H1 (cell line): ENCODE measurements at regions not wholly inside any gene's neighbourhood (a gene's known extent, or its start where the extent isn't known, plus 50 kb on each side); places are given as distances from the start of the nearest gene placed in this dataset.

Source experiments
- CTCF ChIA-PET: fragments of 300-600 bp; sonication (Branson Sonifier 250); formaldehyde crosslinking; loops from one replicate; lab custom pipeline; 2021; ENCODE audit not compliant: partially characterized antibody; lab: Charles Lee
- POLR2A ChIA-PET: fragments of 300-600 bp; sonication (Branson Sonifier 250); formaldehyde crosslinking; loops from one replicate; lab custom pipeline; 2021; ENCODE audit warnings: inconsistent platforms; ENCODE audit not compliant: partially characterized antibody; lab: Charles Lee
- DNase-seq, 2 experiments: peaks; one replicate each; pipeline versions ENCODE4 v3.0.0 to v3.0.0-alpha.2; 2010 to 2022; ENCODE audit warnings: low spot score in 2 of 2, low read depth in 1 of 2, mixed read lengths in 1 of 2
- FAIRE-seq: peaks from 2 replicates; lab custom pipeline; 2011; peaks lifted over from hg19 to GRCh38; lab: Jason Lieb, UNC
- H2AFZ ChIP-seq: 2 replicates; pipeline ENCODE4 v1.8.1; 2012; ENCODE audit warnings: low read length, inconsistent platforms
- H2AK5ac ChIP-seq: 2 replicates; pipeline ENCODE4 v1.6.1; 2013; ENCODE audit warnings: low read depth, low read length
- H2BK120ac ChIP-seq: replicated peaks from 2 replicates; pipeline ENCODE3; 2013; ENCODE audit warnings: low read depth, low read length, inconsistent platforms
- H2BK12ac ChIP-seq: 2 replicates; pipeline ENCODE4 v1.6.1; 2013; ENCODE audit warnings: low read depth, low read length
- H2BK15ac ChIP-seq: 2 replicates; pipeline ENCODE4 v1.6.1; 2013; ENCODE audit warnings: low read length
- H2BK20ac ChIP-seq: 2 replicates; pipeline ENCODE4 v1.6.1; 2013; ENCODE audit warnings: low read length
- H2BK5ac ChIP-seq: 2 replicates; pipeline ENCODE4 v1.6.1; 2013; ENCODE audit warnings: low read depth, low read length
- H3K14ac ChIP-seq: 2 replicates; pipeline ENCODE4 v1.6.1; 2013; ENCODE audit warnings: inconsistent platforms; ENCODE audit not compliant: insufficient read length
- H3K18ac ChIP-seq: 2 replicates; pipeline ENCODE4 v1.6.1; 2013; ENCODE audit warnings: low read length; ENCODE audit errors: extremely low read depth
- H3K23ac ChIP-seq: 2 replicates; pipeline ENCODE4 v1.6.1; 2013; ENCODE audit warnings: inconsistent platforms; ENCODE audit not compliant: insufficient read length
- H3K23me2 ChIP-seq: 2 replicates; pipeline ENCODE4 v1.6.1; 2013; ENCODE audit warnings: low read depth, low read length
- H3K27ac ChIP-seq: 2 replicates; pipeline ENCODE4 v1.6.1; 2011; ENCODE audit warnings: low read depth, low read length, inconsistent platforms
- H3K27me3 ChIP-seq, 4 experiments: replicated peaks in 1 of 4; 1 replicate in 1 of 4; 2 replicates in 3 of 4; pipeline versions ENCODE4 v1.6.1 to v1.8.1; 2011 to 2013; ENCODE audit warnings: low read length in 3 of 4, mild to moderate bottlenecking in 3 of 4, inconsistent platforms in 2 of 4, mixed read lengths in 2 of 4, moderate library complexity in 1 of 4; ENCODE audit not compliant: control insufficient read depth in 3 of 4, insufficient read depth in 3 of 4; ENCODE audit errors: extremely low read depth in 1 of 4
- H3K36me3 ChIP-seq, 4 experiments: 2 replicates each; pipeline versions ENCODE4 v1.6.1 to v1.8.1; 2011 to 2013; ENCODE audit warnings: mild to moderate bottlenecking in 4 of 4, low read length in 3 of 4, moderate library complexity in 2 of 4, control low read depth in 1 of 4, inconsistent platforms in 1 of 4; ENCODE audit not compliant: insufficient read depth in 4 of 4, control insufficient read depth in 2 of 4
- H3K4ac ChIP-seq: replicated peaks from 2 replicates; pipeline ENCODE3; 2013; ENCODE audit warnings: low read length, low read depth, mixed read lengths, inconsistent platforms; ENCODE audit not compliant: insufficient read length
- H3K4me1 ChIP-seq, 4 experiments: replicated peaks in 1 of 4; 1 replicate in 1 of 4; 2 replicates in 3 of 4; pipeline versions ENCODE4 v1.6.1 to v1.8.1; 2011 to 2013; ENCODE audit warnings: low read length in 3 of 4, inconsistent platforms in 2 of 4, mixed read lengths in 1 of 4; ENCODE audit not compliant: insufficient read depth in 4 of 4, control insufficient read depth in 3 of 4
- H3K4me2 ChIP-seq, 2 experiments: 2 replicates each; pipeline versions ENCODE4 v1.6.1 to v1.8.1; 2011 to 2013; ENCODE audit warnings: low read depth in 2 of 2, low read length in 2 of 2, control low read depth in 1 of 2, inconsistent platforms in 1 of 2, mild to moderate bottlenecking in 1 of 2; ENCODE audit not compliant: insufficient read depth in 1 of 2
- H3K4me3 ChIP-seq, 4 experiments: fragments of 200-600, 300-600 bp in 1 of 4; sonication (generic), shearing (Covaris generic), sonication (Bioruptor Twin) in 1 of 4; 2 replicates each; pipeline versions ENCODE4 v1.5.1 to v1.8.1; 2011 to 2016; ENCODE audit warnings: low read length in 4 of 4, low read depth in 3 of 4, control low read depth in 2 of 4, inconsistent platforms in 2 of 4, mild to moderate bottlenecking in 2 of 4, mixed read lengths in 1 of 4, moderate library complexity in 1 of 4; ENCODE audit not compliant: insufficient read depth in 2 of 4; ENCODE audit errors: extremely low read depth in 1 of 4
- H3K56ac ChIP-seq: replicated peaks from 2 replicates; pipeline ENCODE3; 2013; ENCODE audit warnings: low read depth, mild to moderate bottlenecking, mixed read lengths, low read length, inconsistent platforms; ENCODE audit not compliant: insufficient read length
- H3K79me1 ChIP-seq: 2 replicates; pipeline ENCODE4 v1.6.1; 2013; ENCODE audit warnings: low read depth, low read length, control low read depth
- H3K79me2 ChIP-seq, 2 experiments: 2 replicates each; pipeline versions ENCODE4 v1.6.1 to v1.8.1; 2012 to 2013; ENCODE audit warnings: low read length in 2 of 2, mild to moderate bottlenecking in 2 of 2, inconsistent platforms in 1 of 2; ENCODE audit not compliant: insufficient read depth in 2 of 2, control insufficient read depth in 1 of 2
- H3K9ac ChIP-seq, 4 experiments: replicated peaks in 1 of 4; 1 replicate in 1 of 4; 2 replicates in 3 of 4; pipeline versions ENCODE4 v1.6.1 to v1.8.1; 2011 to 2013; ENCODE audit warnings: low read depth in 3 of 4, low read length in 3 of 4, control low read depth in 2 of 4, mild to moderate bottlenecking in 2 of 4, moderate library complexity in 2 of 4, inconsistent platforms in 1 of 4; ENCODE audit errors: extremely low read depth in 1 of 4
- H3K9me3 ChIP-seq, 2 experiments: 2 replicates each; pipeline versions ENCODE4 v1.6.1 to v1.8.1; 2012 to 2013; ENCODE audit warnings: mild to moderate bottlenecking in 2 of 2, moderate library complexity in 2 of 2, control low read depth in 1 of 2, inconsistent platforms in 1 of 2, low read depth in 1 of 2, low read length in 1 of 2, mixed read lengths in 1 of 2; ENCODE audit not compliant: insufficient read depth in 2 of 2
- H4K20me1 ChIP-seq, 2 experiments: replicated peaks in 1 of 2; 2 replicates each; pipeline versions ENCODE3 to v1.8.1; 2011 to 2013; ENCODE audit warnings: inconsistent platforms in 2 of 2, low read length in 2 of 2, mild to moderate bottlenecking in 1 of 2; ENCODE audit not compliant: insufficient read depth in 2 of 2, control insufficient read depth in 1 of 2
- H4K5ac ChIP-seq: 2 replicates; pipeline ENCODE4 v1.6.1; 2013; ENCODE audit warnings: low read length, low read depth, mixed read lengths, inconsistent platforms; ENCODE audit not compliant: insufficient read length
- H4K8ac ChIP-seq: 2 replicates; pipeline ENCODE4 v1.8.0; 2013; ENCODE audit warnings: mild to moderate bottlenecking, moderate library complexity, low read length, inconsistent platforms; ENCODE audit not compliant: insufficient read depth; ENCODE audit errors: extremely low read depth
- H4K91ac ChIP-seq: replicated peaks from 2 replicates; pipeline ENCODE3; 2013; ENCODE audit warnings: low read length, mixed read lengths, inconsistent platforms; ENCODE audit not compliant: insufficient read length
- SP1 ChIP-seq: IDR thresholded peaks from 2 replicates; pipeline ENCODE4 v1.6.1; 2011; ENCODE audit warnings: low read depth, low read length
- SUZ12 ChIP-seq: fragments of 200-600 bp; sonication (generic); IDR thresholded peaks from 2 replicates; pipeline ENCODE4 v1.6.1; 2012; ENCODE audit warnings: mild to moderate bottlenecking, inconsistent platforms, low read length, moderate library complexity, mixed read lengths
- TAF1 ChIP-seq: IDR thresholded peaks from 2 replicates; pipeline ENCODE4 v1.6.1; 2011; ENCODE audit warnings: mild to moderate bottlenecking, low read depth, low read length
- TAF7 ChIP-seq: optimal IDR thresholded peaks from 2 replicates; pipeline ENCODE3; 2011; ENCODE audit warnings: low read depth, mild to moderate bottlenecking, inconsistent platforms, low read length, moderate library complexity, borderline replicate concordance
- TCF12 ChIP-seq: IDR thresholded peaks from 2 replicates; pipeline ENCODE4 v1.6.1; 2011; ENCODE audit warnings: low read depth, mild to moderate bottlenecking, low read length
- WGBS, 2 experiments: shearing (Covaris generic) in 1 of 2; methylation state at CpG; one replicate each; pipeline versions ENCODE4 v1.1.6 to v1.1.7; 2013 to 2015; ENCODE audit warnings: low lambda C conversion rate in 2 of 2, mixed read lengths in 2 of 2, inconsistent platforms in 1 of 2, low coverage in 1 of 2, missing lambda C conversion rate in 1 of 2; ENCODE audit not compliant: insufficient replicate concordance in 2 of 2, insufficient coverage in 1 of 2, insufficient read length in 1 of 2; ENCODE audit errors: extremely low coverage in 1 of 2, missing lambda C conversion rate in 1 of 2; 5-methylcytosine and 5-hydroxymethylcytosine counted together
- TF ChIP-seq, protein P1 (sequence below): IDR thresholded peaks from 2 replicates; pipeline ENCODE4 v1.6.1; 2012; ENCODE audit warnings: low read length, inconsistent platforms

DNA sequence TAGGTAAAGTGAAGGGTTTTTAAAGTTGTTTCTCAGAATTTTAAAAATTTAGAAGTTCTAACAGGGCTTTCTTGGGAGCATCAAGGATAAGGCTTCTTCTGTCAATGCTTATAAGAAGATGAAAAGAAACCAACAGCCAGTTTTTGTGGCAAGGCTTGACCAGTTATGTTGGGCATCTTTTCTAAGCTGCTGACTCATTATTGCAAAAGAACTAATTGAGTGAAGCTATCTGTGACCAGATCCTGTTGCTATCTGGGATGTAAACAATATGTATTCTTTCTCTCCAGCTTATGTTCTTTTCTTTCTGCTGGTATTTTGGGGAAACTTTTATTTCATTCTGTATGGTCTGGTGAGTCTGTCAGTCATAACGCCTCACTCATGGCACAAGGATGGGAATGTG is 643.8 kb downstream of the HDGFL1 start:
- ChIA-PET POLR2A (no interaction called here), CTCF (no interaction called here)
- WGBS, 2 experiments, result 96% methylated on average over 1 of the region's 1 CpG; no CpG with 5 or more reads in 1 of the 2 experiments
- Histone ChIP-seq H2BK120ac (no peak overlapping the region), H2BK5ac (no peak overlapping the region), H3K4ac (no peak overlapping the region), H3K79me2 (no peaks in the 10 kb centered on the region), H3K9me3 (0 out of 4 replicates have a peak, but pooled peaks cover 0 to 4% of the 10 kb centered on the region in 2 experiments), H3K27ac (no peak overlapping the region), H3K14ac (no peak overlapping the region), H3K9ac (no peak overlapping the region), H4K5ac (no peak overlapping the region), H3K27me3 (no peaks in the 10 kb centered on the region), H3K4me2 (no peak overlapping the region), H2AK5ac (no peak overlapping the region), H4K8ac (no peak overlapping the region), H2AFZ (no peak overlapping the region), H3K18ac (no peak overlapping the region), H2BK20ac (no peak overlapping the region), H3K56ac (no peak overlapping the region), H3K36me3 (no peaks in the 10 kb centered on the region), H3K4me3 (no peak overlapping the region), H3K4me1 (no peaks in the 10 kb centered on the region), H4K20me1 (no peaks in the 10 kb centered on the region), H3K79me1 (no peaks in the 10 kb centered on the region), H2BK15ac (no peak overlapping the region), H4K91ac (no peak overlapping the region), H3K23me2 (no peaks in the 10 kb centered on the region), H2BK12ac (no peak overlapping the region), H3K23ac (no peak overlapping the region)
- no peak for FAIRE-seq
- DNase-seq, result no peak
- TF ChIP-seq TCF12 (no peak), TAF7 (no peak), SP1 (no peak), TAF1 (no peak), SUZ12 (no peak)
- TF ChIP-seq, protein P1, sequence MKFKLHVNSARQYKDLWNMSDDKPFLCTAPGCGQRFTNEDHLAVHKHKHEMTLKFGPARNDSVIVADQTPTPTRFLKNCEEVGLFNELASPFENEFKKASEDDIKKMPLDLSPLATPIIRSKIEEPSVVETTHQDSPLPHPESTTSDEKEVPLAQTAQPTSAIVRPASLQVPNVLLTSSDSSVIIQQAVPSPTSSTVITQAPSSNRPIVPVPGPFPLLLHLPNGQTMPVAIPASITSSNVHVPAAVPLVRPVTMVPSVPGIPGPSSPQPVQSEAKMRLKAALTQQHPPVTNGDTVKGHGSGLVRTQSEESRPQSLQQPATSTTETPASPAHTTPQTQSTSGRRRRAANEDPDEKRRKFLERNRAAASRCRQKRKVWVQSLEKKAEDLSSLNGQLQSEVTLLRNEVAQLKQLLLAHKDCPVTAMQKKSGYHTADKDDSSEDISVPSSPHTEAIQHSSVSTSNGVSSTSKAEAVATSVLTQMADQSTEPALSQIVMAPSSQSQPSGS, result no peak
